ENCODE measurements at regions not wholly inside any gene's neighbourhood (a gene's known extent, or its start where the extent isn't known, plus 50 kb on each side); places are given as distances from the start of the nearest gene placed in this dataset.

DNA sequence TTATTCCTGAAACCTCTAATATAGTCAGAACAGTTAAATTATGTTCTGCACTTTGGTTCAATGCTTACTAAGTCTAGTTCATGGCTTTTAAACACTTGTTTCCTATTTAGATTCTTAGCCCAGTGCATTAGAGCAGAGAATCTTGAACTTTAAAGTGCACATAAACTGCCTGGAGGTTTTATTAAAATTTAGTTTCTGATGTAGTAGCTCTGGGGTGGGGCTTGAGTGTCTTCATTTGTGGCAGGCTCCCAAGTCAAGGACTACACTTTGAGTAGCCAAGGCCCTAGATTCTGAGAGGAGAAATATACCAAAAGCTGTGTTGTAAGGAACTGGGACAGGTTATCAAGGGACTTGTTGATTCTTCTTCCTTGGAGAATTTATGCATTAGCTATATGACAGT is 1604.2 kb downstream of the KHDRBS2 start:
- TF ChIP-seq, protein P1, sequence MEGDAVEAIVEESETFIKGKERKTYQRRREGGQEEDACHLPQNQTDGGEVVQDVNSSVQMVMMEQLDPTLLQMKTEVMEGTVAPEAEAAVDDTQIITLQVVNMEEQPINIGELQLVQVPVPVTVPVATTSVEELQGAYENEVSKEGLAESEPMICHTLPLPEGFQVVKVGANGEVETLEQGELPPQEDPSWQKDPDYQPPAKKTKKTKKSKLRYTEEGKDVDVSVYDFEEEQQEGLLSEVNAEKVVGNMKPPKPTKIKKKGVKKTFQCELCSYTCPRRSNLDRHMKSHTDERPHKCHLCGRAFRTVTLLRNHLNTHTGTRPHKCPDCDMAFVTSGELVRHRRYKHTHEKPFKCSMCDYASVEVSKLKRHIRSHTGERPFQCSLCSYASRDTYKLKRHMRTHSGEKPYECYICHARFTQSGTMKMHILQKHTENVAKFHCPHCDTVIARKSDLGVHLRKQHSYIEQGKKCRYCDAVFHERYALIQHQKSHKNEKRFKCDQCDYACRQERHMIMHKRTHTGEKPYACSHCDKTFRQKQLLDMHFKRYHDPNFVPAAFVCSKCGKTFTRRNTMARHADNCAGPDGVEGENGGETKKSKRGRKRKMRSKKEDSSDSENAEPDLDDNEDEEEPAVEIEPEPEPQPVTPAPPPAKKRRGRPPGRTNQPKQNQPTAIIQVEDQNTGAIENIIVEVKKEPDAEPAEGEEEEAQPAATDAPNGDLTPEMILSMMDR (IDR thresholded peaks at IDR 0.05) = no peak
- TF ChIP-seq SIN3A (IDR thresholded peaks at IDR 0.05; ENCODE audit: borderline replicate concordance, insufficient read depth, low read depth, low read length) (no peak), POLR2AphosphoS5 (IDR thresholded peaks at IDR 0.05; ENCODE audit: low read depth, low read length) (no peak), TCF7L2 (IDR thresholded peaks at IDR 0.05; ENCODE audit: low read depth, low read length) (no peak)
- TF ChIP-seq, protein P2, sequence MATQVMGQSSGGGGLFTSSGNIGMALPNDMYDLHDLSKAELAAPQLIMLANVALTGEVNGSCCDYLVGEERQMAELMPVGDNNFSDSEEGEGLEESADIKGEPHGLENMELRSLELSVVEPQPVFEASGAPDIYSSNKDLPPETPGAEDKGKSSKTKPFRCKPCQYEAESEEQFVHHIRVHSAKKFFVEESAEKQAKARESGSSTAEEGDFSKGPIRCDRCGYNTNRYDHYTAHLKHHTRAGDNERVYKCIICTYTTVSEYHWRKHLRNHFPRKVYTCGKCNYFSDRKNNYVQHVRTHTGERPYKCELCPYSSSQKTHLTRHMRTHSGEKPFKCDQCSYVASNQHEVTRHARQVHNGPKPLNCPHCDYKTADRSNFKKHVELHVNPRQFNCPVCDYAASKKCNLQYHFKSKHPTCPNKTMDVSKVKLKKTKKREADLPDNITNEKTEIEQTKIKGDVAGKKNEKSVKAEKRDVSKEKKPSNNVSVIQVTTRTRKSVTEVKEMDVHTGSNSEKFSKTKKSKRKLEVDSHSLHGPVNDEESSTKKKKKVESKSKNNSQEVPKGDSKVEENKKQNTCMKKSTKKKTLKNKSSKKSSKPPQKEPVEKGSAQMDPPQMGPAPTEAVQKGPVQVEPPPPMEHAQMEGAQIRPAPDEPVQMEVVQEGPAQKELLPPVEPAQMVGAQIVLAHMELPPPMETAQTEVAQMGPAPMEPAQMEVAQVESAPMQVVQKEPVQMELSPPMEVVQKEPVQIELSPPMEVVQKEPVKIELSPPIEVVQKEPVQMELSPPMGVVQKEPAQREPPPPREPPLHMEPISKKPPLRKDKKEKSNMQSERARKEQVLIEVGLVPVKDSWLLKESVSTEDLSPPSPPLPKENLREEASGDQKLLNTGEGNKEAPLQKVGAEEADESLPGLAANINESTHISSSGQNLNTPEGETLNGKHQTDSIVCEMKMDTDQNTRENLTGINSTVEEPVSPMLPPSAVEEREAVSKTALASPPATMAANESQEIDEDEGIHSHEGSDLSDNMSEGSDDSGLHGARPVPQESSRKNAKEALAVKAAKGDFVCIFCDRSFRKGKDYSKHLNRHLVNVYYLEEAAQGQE (IDR thresholded peaks at IDR 0.05; ENCODE audit: insufficient read depth in 1 of 2, low read depth in 2 of 2, low read length in 1 of 2) = no peak
